Type B pancreatic cell (in vitro differentiated cells): ENCODE measurements at regions not wholly inside any gene's neighbourhood (a gene's known extent, or its start where the extent isn't known, plus 50 kb on each side); places are given as distances from the start of the nearest gene placed in this dataset.

Experiments
- DNase-seq: peaks from one replicate; pipeline ENCODE4 v3.0.0; 2021; ENCODE audit warnings: mixed read lengths; ENCODE audit not compliant: unreplicated experiment; ENCODE audit errors: extremely low spot score
- H3K27ac Mint-ChIP-seq: 2 replicates; pipeline ENCODE4 v1.8.0; 2021; ENCODE audit warnings: mild to moderate bottlenecking, mixed read lengths
- H3K27me3 Mint-ChIP-seq: 2 replicates; pipeline ENCODE4 v1.8.0; 2021; ENCODE audit warnings: mixed read lengths
- H3K36me3 Mint-ChIP-seq: 2 replicates; pipeline ENCODE4 v1.8.0; 2021; ENCODE audit warnings: mixed read lengths
- H3K4me1 Mint-ChIP-seq: one replicate; pipeline ENCODE4 v1.8.0; 2021; ENCODE audit warnings: mixed read lengths; ENCODE audit not compliant: unreplicated experiment
- H3K4me3 Mint-ChIP-seq: 2 replicates; pipeline ENCODE4 v1.8.0; 2021; ENCODE audit warnings: mild to moderate bottlenecking, mixed read lengths
- H3K9me3 Mint-ChIP-seq: 2 replicates; pipeline ENCODE4 v1.8.0; 2021; ENCODE audit warnings: mixed read lengths
- CTCF ChIP-seq: fragments of 200-600 bp; sonication (generic); conservative IDR thresholded peaks from 2 replicates; pipeline ENCODE4 v1.5.0; 2021; ENCODE audit warnings: antibody characterized with exemption, mild to moderate bottlenecking

- no peak overlapping the region for H3K4me3 Mint-ChIP-seq
- no peak for TF ChIP-seq CTCF
- DNase-seq: no peak
- H3K9me3 Mint-ChIP-seq: no peaks in the 10 kb centered on the region
- H3K4me1 Mint-ChIP-seq: peaks cover 28% of the 10 kb centered on the region
- no peak overlapping the region for H3K27ac Mint-ChIP-seq
- peaks cover 3% of the 10 kb centered on the region for H3K36me3 Mint-ChIP-seq
- H3K27me3 Mint-ChIP-seq: no peaks in the 10 kb centered on the region
Measured at GRCh38 chr1:59022199-59022598, 238.4 kb upstream of the JUN start.

- no peaks in the 10 kb centered on the region for H3K9me3 Mint-ChIP-seq
- no peak overlapping the region for H3K4me3 Mint-ChIP-seq
- H3K4me1 Mint-ChIP-seq: peaks cover 22% of the 10 kb centered on the region
- no peak for TF ChIP-seq CTCF
- peaks cover 3% of the 10 kb centered on the region for H3K36me3 Mint-ChIP-seq
- H3K27ac Mint-ChIP-seq: no peak overlapping the region
- no peak for DNase-seq
- H3K27me3 Mint-ChIP-seq: no peaks in the 10 kb centered on the region
Measured at GRCh38 chr1:59022799-59023198, 239.0 kb upstream of the JUN start.

- Mint-ChIP-seq H3K27me3 (no peaks in the 10 kb centered on the region), H3K4me3 (no peak overlapping the region), H3K27ac (no peak overlapping the region), H3K9me3 (no peaks in the 10 kb centered on the region), H3K4me1 (peaks cover 14% of the 10 kb centered on the region), H3K36me3 (no peaks in the 10 kb centered on the region)
- no peak for TF ChIP-seq CTCF
- DNase-seq: no peak
Measured at GRCh38 chr1:59025201-59025600, 241.4 kb upstream of the JUN start.

GRCh38 chr1:59025898-59026426, 242.1 kb upstream of the JUN start:
- Mint-ChIP-seq H3K9me3 (no peaks in the 10 kb centered on the region), H3K27me3 (no peaks in the 10 kb centered on the region), H3K27ac (peak overlapping the region; percentile 17), H3K4me3 (no peak overlapping the region), H3K4me1 (peaks cover 10% of the 10 kb centered on the region), H3K36me3 (no peaks in the 10 kb centered on the region)
- TF ChIP-seq CTCF: no peak
- DNase-seq: no peak

- DNase-seq: no peak
- H3K9me3 Mint-ChIP-seq: no peaks in the 10 kb centered on the region
- peaks cover 3% of the 10 kb centered on the region for H3K27me3 Mint-ChIP-seq
- no peak overlapping the region for H3K4me3 Mint-ChIP-seq
- peak overlapping the region; percentile 17 for H3K27ac Mint-ChIP-seq
- no peak for TF ChIP-seq CTCF
- peaks cover 10% of the 10 kb centered on the region for H3K4me1 Mint-ChIP-seq
- H3K36me3 Mint-ChIP-seq: no peaks in the 10 kb centered on the region
Measured at GRCh38 chr1:59026472-59026948, 242.7 kb upstream of the JUN start.

GRCh38 chr1:59027177-59027576, 243.3 kb upstream of the JUN start:
- no peak for DNase-seq
- no peaks in the 10 kb centered on the region for H3K36me3 Mint-ChIP-seq
- peaks cover 10% of the 10 kb centered on the region for H3K4me1 Mint-ChIP-seq
- TF ChIP-seq CTCF: no peak
- H3K27ac Mint-ChIP-seq: no peak overlapping the region
- H3K4me3 Mint-ChIP-seq: no peak overlapping the region
- no peaks in the 10 kb centered on the region for H3K9me3 Mint-ChIP-seq
- peaks cover 3% of the 10 kb centered on the region for H3K27me3 Mint-ChIP-seq
